SK-N-MC (cell line): ENCODE measurements at regions not wholly inside any gene's neighbourhood (a gene's known extent, or its start where the extent isn't known, plus 50 kb on each side); places are given as distances from the start of the nearest gene placed in this dataset.

ENCODE experiments used
- EZH2 ChIP-seq: fragments of 200-600 bp; sonication (generic); IDR thresholded peaks from one replicate; pipeline ENCODE4 v1.6.1; 2017; ENCODE audit warnings: antibody characterized with exemption
- POLR2AphosphoS5 ChIP-seq: IDR thresholded peaks from 2 replicates; pipeline ENCODE4 v1.6.1; 2012; ENCODE audit warnings: mild to moderate bottlenecking, low read depth, low read length, borderline replicate concordance

GRCh38 chr15:46795685-46796084 lies 921.6 kb upstream of the SEMA6D start:
- no peak for TF ChIP-seq POLR2AphosphoS5
- TF ChIP-seq EZH2 = no peak
